ENCODE measurements at regions not wholly inside any gene's neighbourhood (a gene's known extent, or its start where the extent isn't known, plus 50 kb on each side); places are given as distances from the start of the nearest gene placed in this dataset.
"Not testable (repeated sequence)": the region's sequence is repeated elsewhere in the genome, so short reads cannot be mapped to it uniquely, and the experiment has no call there.

DNA sequence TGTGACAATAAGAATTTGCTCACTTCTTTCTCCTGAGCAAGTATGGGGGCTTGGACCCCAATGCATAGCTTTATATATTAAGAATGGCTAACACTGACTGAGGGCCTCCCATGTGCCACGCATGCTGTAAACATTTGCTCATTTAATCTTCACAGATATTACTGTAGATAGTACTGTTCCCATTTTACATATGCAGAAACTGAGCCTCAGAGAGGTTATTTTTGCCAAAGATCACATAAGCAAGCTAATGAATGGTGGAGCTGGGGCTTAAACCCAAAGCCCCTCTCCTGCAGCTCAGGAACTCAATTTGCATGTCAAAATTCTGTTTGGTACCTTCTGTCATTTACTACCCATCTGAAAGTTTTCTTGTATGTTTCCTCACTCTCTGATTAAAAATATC, 163.5 kb upstream of the NFIA start:
- DNase-seq (ENCODE audit: low read depth in 4 of 4, low spot score in 3 of 4): no peak

DNA sequence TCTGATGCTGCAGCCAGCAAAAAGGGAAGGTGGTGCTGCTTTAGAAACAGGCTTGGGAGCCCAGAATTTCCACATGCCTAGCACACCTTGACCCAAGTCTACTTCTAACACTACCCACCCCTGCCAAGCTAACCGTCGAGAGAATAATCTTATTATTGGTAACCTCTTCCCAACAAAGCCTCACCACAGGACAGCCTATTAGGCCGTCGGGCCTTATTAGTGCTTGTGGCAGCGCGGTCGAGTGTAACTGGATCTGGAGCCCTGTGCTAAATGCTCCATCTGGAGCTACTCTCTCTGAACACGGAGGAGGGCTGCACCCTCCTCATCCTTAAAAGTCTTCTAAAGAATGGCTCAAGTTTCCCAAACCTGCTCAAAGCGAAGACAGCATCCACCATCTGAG, 165.5 kb upstream of the NFIA start:
- DNase-seq (ENCODE audit: low read depth in 4 of 4, low spot score in 3 of 4): no peak

DNA sequence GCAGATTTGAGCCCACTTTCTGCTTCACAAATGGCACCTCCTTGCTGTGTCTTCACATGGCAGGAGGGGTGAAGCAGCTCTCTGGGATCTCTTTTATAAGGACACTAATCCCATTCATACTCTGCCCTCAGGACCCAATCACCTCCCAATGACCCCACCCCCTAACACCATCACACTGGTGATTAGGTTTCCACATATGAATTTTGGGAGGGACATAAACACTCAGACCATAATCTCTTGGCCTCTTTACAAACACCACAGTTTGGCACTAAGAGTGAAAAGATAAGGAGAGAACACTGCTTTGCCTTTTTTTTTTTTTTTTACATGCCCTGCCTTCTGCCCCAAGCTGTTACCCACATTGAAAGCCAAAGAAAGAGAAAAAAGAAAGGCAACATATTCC, 166.2 kb upstream of the NFIA start:
- no peak for DNase-seq (ENCODE audit: low read depth in 4 of 4, low spot score in 3 of 4)

DNA sequence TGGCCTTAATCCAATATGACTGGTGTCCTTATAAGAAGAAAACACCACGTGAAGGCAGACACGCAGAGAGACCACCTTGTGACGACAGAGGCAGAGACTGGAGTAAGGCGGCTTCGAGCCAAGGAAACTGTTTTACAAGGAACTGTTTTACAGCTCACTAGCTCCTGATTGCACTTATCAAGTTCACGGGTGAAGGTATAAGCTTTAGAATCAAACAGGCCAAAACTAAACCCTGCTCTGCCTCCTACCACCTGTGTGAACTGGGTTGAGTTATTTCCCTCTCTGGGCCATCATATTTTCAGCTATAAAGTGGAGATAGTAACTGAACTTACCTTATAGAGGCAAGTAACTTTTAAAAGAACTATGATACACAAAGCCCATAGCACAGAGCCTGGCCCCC, 166.9 kb upstream of the NFIA start:
- no peak for DNase-seq (ENCODE audit: low read depth in 4 of 4, low spot score in 3 of 4)

DNA sequence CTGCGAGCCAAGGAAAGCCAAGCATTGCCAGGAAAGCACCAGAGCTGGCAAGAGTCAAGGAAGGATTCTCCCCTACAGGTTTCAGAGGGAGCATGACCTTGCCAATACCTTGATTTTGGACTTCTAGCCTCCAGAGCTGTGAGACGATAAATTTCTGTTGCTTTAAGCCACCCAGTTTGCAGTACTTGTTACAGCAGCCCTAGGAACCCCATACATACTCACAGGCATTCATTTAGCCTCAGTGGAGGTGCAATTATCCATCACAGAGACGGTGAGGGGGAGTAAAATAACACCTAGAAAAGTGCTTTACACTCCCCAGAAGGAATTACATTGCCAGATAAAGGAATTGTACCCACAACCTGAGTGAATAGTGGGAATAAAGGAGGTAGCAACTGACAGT, 167.4 kb upstream of the NFIA start:
- no peak for DNase-seq (ENCODE audit: low read depth in 4 of 4, low spot score in 3 of 4)

DNA sequence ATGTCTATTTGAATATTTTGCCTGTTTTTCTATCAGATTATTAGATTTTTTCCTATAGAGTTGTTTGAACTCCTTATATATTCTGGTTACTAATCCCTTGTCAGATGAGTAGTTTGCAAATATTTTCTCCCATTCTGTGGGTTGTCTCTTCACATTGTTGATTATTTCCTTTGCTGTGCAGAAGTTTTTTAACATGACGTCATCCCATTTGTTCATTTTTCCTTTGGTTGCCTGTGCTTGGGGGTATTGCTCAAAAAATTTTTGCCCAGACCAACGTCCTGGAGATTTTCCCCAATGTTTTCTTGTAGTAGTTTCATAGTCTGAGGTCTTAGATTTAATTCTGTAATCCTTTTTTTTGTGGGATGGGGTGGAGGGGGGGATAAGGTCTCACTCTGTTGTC, 168.7 kb upstream of the NFIA start:
- DNase-seq (ENCODE audit: low read depth in 4 of 4, low spot score in 3 of 4): not testable (repeated sequence)

DNA sequence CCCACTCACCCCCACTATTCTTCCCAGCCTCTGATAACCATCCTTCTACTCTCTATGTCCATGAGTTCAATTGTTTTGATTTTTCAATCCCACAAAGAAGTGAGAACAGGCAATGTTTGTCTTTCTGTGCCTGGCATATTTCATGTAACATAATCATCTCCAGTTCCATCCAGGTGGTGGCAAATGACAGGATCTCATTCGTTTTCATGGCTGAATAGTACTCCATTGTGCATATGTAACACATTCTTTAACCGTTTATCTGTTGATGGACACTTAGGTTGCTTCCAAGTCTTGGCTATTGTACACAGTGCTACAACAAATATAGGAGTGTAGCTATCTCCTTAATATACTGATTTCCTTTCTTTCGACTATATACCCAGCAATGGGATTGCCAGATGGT, 169.3 kb upstream of the NFIA start:
- no peak for DNase-seq (ENCODE audit: low read depth in 4 of 4, low spot score in 3 of 4)

DNA sequence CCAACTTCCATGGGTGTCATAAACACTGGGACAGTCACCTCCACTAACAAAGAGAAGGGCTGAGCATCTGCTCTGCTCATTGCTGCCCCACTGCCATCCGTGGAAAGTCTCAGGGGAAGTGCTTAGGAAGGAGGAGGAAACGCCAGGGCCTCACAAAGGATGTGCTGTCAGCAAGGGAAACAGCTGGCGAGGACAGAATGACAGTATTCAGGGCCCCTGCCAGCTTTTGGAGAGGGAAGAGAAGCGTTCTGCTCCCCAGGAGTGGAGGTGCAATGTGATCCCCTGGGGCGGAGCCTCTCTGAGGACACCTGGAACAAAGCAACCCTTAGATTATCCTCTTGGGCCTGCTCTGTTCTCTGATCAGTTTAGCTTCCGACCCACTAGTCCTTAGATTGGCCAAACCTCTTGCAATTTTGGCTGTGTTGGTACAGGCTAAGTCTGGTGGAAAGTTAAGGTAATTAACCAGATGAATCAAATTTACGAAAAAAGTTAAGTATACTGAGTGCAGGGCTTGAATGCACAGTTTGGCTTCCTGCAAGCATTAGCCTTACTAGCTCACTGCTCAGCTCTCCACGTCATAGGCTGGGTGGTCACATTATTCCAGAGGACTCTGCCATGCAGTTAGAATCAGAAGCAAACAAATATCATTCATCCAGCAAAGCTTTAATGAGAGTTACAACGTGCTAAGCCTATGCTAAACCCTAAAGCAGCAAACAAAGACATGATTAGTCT, 170.2 kb upstream of the NFIA start:
- no peak for DNase-seq (ENCODE audit: low read depth in 4 of 4, low spot score in 3 of 4)

DNA sequence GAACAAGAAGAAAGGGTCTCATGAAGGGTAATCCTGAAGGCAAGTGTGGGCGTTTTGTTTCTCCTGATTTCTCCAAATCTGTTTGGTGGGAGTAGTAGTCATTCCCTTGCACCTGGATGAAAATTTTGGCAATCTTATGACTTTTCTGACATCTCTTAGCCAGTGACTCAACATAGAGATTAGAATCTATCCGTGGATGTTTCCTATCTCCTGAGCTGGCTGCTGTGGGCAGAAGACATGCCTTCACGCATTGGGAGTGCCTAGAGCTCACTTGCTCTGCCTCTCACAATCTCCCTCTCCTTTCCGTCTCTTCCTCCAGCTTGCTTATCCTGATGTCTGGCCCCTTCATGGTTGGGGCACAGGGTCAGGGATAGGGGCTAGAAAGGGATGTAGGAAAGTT, 174.2 kb upstream of the NFIA start:
- no peak for DNase-seq (ENCODE audit: low read depth in 4 of 4, low spot score in 3 of 4)

DNA sequence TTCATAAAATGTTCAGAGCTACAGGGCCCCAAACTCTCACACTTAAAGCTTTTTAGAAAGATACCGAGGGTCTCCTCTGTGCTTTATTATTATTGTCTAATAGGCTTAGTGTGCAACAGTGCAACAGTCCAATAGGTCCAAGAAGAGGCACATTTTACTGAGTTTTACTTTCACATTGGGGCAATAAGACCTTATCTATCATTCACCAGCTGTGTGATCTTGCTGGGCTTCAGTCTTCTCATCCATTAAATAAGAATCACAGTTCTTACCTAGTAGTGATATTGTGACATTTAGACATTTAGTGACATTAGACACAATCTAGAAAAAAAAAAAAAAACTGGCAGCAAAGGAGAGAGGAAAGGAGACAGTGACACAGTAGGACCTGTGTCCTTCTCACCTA, 175.8 kb upstream of the NFIA start:
- DNase-seq (ENCODE audit: low read depth in 4 of 4, low spot score in 3 of 4): no peak

DNA sequence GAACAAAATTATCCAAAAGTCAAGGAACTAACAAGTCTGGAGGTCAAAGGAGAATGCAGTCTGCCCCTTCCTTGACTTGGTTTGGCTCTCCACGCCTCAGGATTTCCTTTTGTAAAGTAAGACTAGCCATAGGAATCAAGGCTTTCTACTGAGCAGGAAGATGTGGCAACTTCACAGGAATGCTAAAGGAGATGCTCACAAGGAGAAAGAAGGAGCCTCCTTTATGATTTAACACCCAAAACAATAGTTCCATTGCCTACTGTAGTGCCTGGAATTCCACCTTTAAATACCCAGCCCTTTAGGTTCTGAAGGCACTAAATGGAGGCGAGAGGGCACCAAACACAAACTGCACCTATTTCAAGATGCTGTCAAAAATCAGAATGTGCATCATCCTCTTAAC, 176.3 kb upstream of the NFIA start:
- DNase-seq (ENCODE audit: low read depth in 4 of 4, low spot score in 3 of 4): no peak

DNA sequence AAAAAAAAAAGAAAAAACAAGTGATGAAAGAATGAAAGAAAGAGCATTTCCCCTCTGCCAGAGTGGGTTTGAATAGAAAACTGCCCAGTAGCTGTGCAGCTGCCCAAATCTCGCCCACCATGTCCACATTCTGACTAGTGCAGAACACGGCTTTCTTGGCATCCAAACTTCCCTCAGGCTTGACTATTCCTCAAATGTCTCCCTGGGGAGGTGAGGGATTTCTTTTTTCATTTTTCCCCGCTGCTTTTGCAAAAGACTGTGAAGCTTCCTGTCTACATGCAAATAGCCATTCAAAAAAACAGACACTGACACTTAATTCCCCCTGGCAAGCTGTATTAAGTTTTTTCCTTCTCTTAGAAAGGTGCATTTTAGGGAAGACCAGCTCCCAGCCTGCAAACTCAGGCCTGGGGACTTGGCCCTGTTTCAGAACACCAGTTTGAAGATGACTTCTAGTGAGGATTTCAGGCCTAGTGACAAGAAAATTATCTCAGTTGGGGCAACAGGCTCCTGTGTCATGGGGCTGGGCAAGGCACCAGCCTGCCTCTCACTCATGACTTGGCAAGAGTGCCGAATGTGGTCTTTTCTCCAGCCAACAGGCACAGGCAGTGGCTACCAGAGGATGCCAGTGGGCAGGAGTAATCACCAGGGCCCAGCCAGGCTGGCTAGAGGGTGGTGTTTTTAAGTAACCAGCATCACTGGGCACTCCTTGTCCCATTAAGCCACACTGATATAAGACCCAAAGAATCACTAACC, 178.1 kb upstream of the NFIA start:
- no peak for DNase-seq (ENCODE audit: low read depth in 4 of 4, low spot score in 3 of 4)

DNA sequence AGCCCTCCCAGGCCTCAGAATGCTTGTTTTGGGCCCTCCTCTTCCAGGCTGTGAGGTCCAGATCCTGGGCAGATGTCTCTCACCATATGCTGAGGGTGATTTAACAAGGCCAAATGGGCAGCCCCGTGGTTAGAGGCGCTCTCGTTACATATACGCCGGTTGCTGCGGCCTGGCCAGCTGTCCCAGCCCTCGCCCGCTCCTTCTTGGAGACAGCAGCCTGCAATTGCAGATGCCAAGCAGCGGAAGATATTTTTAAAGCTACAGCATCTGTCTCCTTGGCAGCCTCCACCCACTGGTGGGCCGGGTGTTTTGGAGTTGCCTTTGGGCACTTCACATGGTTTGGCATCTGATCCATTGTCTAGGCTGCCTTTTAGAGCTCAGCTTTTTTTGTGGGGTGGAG, 178.8 kb upstream of the NFIA start:
- DNase-seq (ENCODE audit: low read depth in 4 of 4, low spot score in 3 of 4): no peak

DNA sequence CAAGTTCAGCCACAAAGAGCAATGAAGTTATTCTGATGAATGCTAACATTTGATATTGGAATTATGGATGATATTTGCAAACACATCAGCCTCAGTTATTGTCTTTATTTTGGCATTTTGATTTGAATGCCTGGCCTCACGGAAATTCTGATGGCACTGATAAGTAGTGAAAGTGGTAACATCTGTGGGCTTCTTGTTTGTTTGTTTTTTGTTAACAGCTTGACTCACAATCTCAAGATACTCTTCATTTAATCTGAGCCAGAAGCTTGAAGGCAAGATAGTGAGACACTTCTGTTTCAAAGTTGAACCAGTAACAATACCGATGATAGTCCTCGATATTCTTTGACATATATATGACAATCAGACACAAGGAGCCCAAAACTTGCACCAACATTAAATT, 182.9 kb upstream of the NFIA start:
- DNase-seq (ENCODE audit: low read depth in 4 of 4, low spot score in 3 of 4): no peak

DNA sequence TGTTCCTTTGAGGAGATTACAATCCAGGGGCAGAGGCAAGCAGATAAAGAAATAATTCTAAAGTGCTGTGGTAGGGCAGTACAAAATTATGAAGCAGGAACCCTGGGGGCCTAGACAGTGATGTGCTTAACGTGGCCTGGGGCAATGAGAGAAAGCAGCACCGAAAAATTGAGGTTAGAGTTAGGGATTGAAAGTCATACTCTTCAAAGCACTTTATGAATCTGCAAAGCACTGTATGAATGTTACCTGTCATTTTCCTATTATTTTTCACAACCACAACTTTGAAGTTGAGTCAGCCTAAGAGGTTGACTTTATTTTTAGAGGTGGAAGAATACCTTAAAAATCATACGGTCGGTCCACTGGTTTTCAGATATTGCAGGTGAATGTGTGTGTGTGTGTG, 183.4 kb upstream of the NFIA start:
- DNase-seq (ENCODE audit: low read depth in 4 of 4, low spot score in 3 of 4): no peak

DNA sequence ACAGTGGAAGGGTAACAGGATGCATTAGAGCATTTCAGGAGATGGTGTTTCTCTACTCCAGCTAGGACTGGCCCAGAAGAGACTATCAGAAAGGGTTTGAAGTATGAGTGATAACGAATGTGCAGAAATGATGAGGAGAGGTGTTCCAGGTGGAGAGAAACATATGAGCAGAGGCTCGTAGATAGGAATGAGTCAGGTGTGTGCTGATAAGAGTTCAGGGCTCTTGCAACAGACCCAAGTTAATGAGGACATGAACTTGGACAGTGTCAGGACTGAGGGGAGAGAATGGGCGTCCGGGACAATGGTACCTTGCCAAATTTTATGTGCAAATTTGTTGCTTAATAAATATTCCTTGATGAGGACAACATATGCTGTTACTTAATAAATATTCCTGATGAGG, 183.9 kb upstream of the NFIA start:
- no peak for DNase-seq (ENCODE audit: low read depth in 4 of 4, low spot score in 3 of 4)

DNA sequence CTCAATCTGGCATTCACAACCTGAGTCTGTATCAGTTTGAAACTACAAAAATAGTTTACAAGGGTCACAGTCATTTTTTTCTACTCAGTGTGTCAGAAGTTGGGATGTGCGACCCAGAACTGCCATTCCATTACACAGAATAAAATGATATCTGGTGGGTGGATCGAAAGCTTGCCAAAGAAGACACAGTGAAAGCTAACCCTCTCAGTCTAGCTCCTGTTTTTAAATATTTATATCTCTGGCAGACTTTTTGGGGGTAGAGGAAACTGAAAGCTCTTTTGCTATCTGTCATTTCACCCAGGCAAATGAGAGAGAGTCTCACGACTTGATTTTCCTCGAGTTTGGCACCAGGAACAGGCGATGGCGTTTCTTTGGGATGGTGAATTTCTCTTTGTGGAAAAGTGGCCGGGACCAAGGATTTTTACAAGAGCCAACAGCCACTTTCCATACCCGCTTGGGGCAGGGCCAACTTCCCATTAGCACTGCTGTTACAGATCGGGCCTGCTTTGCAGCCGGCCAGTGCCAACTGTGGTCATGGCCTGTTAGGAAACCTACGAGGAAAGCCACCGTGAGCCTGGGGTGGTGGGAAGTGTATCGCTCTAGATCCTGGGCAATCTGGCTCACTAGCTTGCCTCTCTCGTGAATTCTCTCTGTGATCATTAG, 185.5 kb upstream of the NFIA start:
- no peak for DNase-seq (ENCODE audit: low read depth in 4 of 4, low spot score in 3 of 4)

DNA sequence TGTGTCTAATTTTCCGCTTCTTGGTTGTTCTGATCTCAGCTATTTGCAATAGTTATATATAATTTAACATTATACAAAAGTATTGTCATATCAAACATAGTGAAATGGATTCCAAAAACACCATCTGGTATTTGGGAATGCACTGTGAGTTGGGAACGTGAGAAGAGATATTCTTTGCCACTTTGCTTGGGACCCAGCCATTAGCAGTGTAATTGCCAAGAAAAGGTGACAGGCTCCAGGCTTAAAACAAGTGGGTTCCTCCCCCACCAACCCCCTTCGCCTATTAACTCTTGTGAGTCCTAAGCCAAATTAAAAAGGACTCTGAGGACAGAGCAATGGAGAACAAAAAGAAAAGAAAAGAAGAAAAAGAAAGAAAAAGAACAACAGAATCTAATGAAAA, 186.7 kb upstream of the NFIA start:
- no peak for DNase-seq (ENCODE audit: low read depth in 4 of 4, low spot score in 3 of 4)

DNA sequence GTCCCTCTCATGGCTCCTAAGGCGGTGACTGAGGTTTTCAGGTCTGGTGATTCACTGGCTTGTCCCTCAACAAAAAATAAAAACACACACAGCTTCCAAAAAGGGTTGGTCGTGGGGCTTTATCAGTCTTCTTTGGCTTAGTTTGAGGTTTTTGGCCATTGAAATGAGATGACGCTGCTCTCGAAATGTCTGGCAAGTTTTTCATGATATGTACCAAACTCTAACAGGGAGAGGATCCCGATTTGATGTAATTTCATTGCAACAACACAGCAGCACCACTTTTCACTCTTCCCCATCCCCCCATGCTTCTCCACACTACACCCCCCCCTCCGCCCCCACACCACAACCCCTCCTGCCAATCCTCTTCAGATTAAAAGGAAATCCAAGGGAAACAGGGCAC, 187.1 kb upstream of the NFIA start:
- DNase-seq (ENCODE audit: low read depth in 4 of 4, low spot score in 3 of 4): no peak

DNA sequence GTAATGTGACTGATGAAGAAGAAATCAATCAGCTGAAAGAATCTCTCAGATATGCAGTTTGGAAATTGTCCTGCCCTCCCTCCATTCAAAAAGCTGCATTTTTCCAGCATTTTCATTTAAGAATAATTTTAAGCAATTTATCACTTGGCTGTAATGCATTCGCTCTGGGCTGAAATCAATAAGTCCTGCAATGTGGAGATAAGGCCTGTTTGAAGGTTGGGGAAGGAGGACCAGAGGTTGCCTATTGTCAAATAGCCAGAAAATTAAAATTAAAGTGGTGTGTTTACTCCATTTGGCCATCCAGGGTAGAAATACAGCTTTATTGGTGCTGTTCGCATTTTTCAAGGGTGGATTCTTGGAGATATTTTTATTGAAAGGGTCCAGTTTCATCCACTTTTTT, 187.6 kb upstream of the NFIA start:
- DNase-seq (ENCODE audit: low read depth in 4 of 4, low spot score in 3 of 4): no peak

DNA sequence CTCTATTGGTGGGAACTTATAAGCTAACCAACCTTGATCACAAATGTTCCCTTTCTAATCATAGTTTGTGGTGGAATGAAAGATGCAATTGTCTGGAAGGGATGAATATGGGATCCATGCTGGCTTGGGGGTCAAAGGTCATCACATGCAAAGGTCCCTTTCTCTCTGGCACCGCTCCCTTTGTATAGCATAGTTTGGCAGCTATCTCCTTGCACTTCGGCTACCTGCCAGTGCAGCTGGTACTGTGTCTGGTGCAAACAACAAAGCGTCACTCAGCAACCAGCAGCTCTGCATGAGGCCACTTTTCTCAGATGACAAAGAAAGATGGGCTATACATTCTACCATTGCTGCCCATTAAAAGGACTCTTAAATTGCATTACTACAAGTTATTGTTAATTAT, 188.2 kb upstream of the NFIA start:
- DNase-seq (ENCODE audit: low read depth in 4 of 4, low spot score in 3 of 4): no peak

Data from left renal pelvis (tissue), 4 donors.